NT2/D1 (cell line): ENCODE measurements at regions not wholly inside any gene's neighbourhood (a gene's known extent, or its start where the extent isn't known, plus 50 kb on each side); places are given as distances from the start of the nearest gene placed in this dataset.

Experiments used
- SUZ12 ChIP-seq: IDR thresholded peaks from 2 replicates; pipeline ENCODE4 v1.6.1; 2011; ENCODE audit not compliant: insufficient read length, insufficient read depth; ENCODE audit errors: extremely low read depth
- YY1 ChIP-seq: IDR thresholded peaks from 2 replicates; pipeline ENCODE4 v1.6.1; 2011; ENCODE audit not compliant: insufficient read length, insufficient read depth
- ZNF274 ChIP-seq: IDR thresholded peaks from 2 replicates; pipeline ENCODE4 v1.6.1; 2011; ENCODE audit warnings: mild to moderate bottlenecking, low read depth, low read length

DNA sequence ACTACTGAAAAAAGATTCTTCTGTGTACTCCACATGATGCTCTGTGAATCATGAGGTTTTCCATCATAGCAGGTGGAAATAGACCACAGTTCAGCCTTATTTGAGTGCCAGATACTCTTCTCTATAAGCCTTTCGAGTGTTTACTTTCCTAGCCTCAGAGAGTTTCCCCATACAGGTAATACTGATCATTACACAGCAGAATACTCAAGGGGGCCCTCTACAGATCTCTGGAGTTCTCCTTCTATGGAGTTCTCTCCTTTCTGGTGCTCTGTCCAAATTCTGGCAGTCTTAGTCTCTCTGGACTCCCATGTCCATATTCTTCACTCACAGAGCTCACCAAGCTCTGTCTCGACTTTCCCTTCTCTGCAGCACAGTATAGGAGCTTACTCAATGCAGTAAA, 175.7 kb upstream of the CARD18 start:
- TF ChIP-seq YY1 (no peak), SUZ12 (no peak), ZNF274 (no peak)
